GM12878 (cell line): ENCODE measurements at regions not wholly inside any gene's neighbourhood (a gene's known extent, or its start where the extent isn't known, plus 50 kb on each side); places are given as distances from the start of the nearest gene placed in this dataset.

Source experiments
- ATAC-seq: fragments of 200-7000 bp; cut with Tn5 transposase; 3 replicates; pipeline ENCODE4 v1.9.1; 2020; ENCODE audit warnings: mild to moderate bottlenecking, moderate library complexity
- BruUV-seq: library from RNA; stranded (reverse); fragments of 400-500 nt; replicated peaks from 2 replicates; lab custom pipeline; 2021; lab: Mats Ljungman, UMichigan
- CTCF ChIA-PET: fragments of 300-600 bp; sonication (Branson Sonifier 250); formaldehyde crosslinking; extraction: SDS; loops from one replicate; lab custom pipeline; 2021; ENCODE audit warnings: inconsistent platforms; lab: Yijun Ruan, JAX
- POLR2A ChIA-PET: fragments of 350-600 bp; formaldehyde crosslinking; extraction: SDS; loops from one replicate; lab custom pipeline; 2021; ENCODE audit warnings: inconsistent platforms; lab: Charles Lee
- RAD21 ChIA-PET: fragments of 300-600 bp; sonication (Branson Sonifier 250); formaldehyde crosslinking; loops from one replicate; lab custom pipeline; 2023; ENCODE audit warnings: antibody characterized with exemption; ENCODE audit not compliant: unreplicated experiment; lab: Charles Lee
- SMC1A ChIA-PET: fragments of 300-600 bp; sonication (Branson Sonifier 250); formaldehyde crosslinking; loops from one replicate; lab custom pipeline; 2023; ENCODE audit not compliant: unreplicated experiment, uncharacterized antibody; lab: Charles Lee
- DNase-seq: peaks from one replicate; pipeline ENCODE4 v3.0.0-alpha.2; 2011; ENCODE audit warnings: low read depth, low spot score
- FAIRE-seq: peaks from 3 replicates; lab custom pipeline; 2011; peaks lifted over from hg19 to GRCh38; lab: Jason Lieb, UNC
- H2AFZ ChIP-seq: 2 replicates; pipeline ENCODE4 v1.6.0; 2011; ENCODE audit warnings: low read depth, low read length, control low read depth; ENCODE audit not compliant: control insufficient read depth
- H3K27ac ChIP-seq: 2 replicates; pipeline ENCODE4 v1.5.1; 2011; ENCODE audit warnings: control low read depth; ENCODE audit not compliant: control insufficient read depth, insufficient read depth
- H3K27me3 ChIP-seq, 2 experiments: replicated peaks in 1 of 2; 2 replicates each; pipeline versions ENCODE4 v1.6.0 to v1.6.1; 2011; ENCODE audit warnings: low read length in 1 of 2; ENCODE audit not compliant: control insufficient read depth in 2 of 2, insufficient read depth in 2 of 2
- H3K36me3 ChIP-seq, 2 experiments: 2 replicates each; pipeline ENCODE4 v1.5.1; 2011; ENCODE audit warnings: low read length in 1 of 2; ENCODE audit not compliant: control insufficient read depth in 2 of 2, insufficient read depth in 2 of 2
- H3K4me1 ChIP-seq: 2 replicates; pipeline ENCODE4 v1.6.1; 2011; ENCODE audit warnings: mild to moderate bottlenecking, low read length, moderate library complexity, mixed read lengths; ENCODE audit not compliant: control insufficient read depth, insufficient read depth
- H3K4me2 ChIP-seq: 2 replicates; pipeline ENCODE4 v1.6.0; 2011; ENCODE audit warnings: control low read depth; ENCODE audit not compliant: control insufficient read depth, insufficient read depth
- H3K4me3 ChIP-seq: fragments of 200-600 bp; sonication (generic); 2 replicates; pipeline ENCODE4 v1.5.1; 2016
- H3K79me2 ChIP-seq: 2 replicates; pipeline ENCODE4 v1.6.0; 2011; ENCODE audit warnings: low read length; ENCODE audit not compliant: control insufficient read depth, insufficient read depth
- H3K9ac ChIP-seq: 2 replicates; pipeline ENCODE4 v1.8.0; 2011; ENCODE audit warnings: low read length, control low read depth, mixed read lengths; ENCODE audit not compliant: control insufficient read depth, insufficient read depth
- H3K9me3 ChIP-seq: replicated peaks from 3 replicates; pipeline ENCODE4 v1.5.1; 2011; ENCODE audit warnings: mild to moderate bottlenecking, low read length; ENCODE audit not compliant: control insufficient read depth, insufficient read depth
- H4K20me1 ChIP-seq: 2 replicates; pipeline ENCODE4 v1.6.0; 2011; ENCODE audit not compliant: control insufficient read depth, insufficient read depth
- BACH1 ChIP-seq: fragments of 450-650 bp; IDR thresholded peaks from 2 replicates; pipeline ENCODE4 v1.6.1; 2017; ENCODE audit warnings: mild to moderate bottlenecking, borderline replicate concordance
- BMI1 ChIP-seq: fragments of 450-650 bp; IDR thresholded peaks from 2 replicates; pipeline ENCODE4 v1.6.1; 2016; ENCODE audit warnings: mild to moderate bottlenecking, moderate library complexity, borderline replicate concordance
- EED ChIP-seq: sonication (generic); IDR thresholded peaks from 2 replicates; pipeline ENCODE4 v1.6.1; 2016; ENCODE audit warnings: antibody characterized with exemption, low read depth
- GABPA ChIP-seq: IDR thresholded peaks from 2 replicates; pipeline ENCODE4 v1.6.1; 2014; ENCODE audit warnings: antibody characterized with exemption, low read depth, mild to moderate bottlenecking, inconsistent platforms
- NR2C2 ChIP-seq: IDR thresholded peaks from 2 replicates; pipeline ENCODE4 v1.6.1; 2011; ENCODE audit warnings: borderline replicate concordance, low read depth; ENCODE audit not compliant: control insufficient read depth, insufficient read length
- PML ChIP-seq: IDR thresholded peaks from 2 replicates; pipeline ENCODE4 v1.6.1; 2012; ENCODE audit warnings: low read length, inconsistent platforms
- POLR2AphosphoS2 ChIP-seq: IDR thresholded peaks from 2 replicates; pipeline ENCODE4 v1.6.1; 2011; ENCODE audit warnings: low read depth, mild to moderate bottlenecking, low read length, improper control_type of control experiment, moderate library complexity
- USF1 ChIP-seq: IDR thresholded peaks from 2 replicates; pipeline ENCODE4 v1.6.1; 2011; ENCODE audit warnings: borderline replicate concordance, low read depth, mild to moderate bottlenecking, moderate library complexity, mixed read lengths, low read length; ENCODE audit not compliant: insufficient read depth; ENCODE audit errors: extremely low read length
- WGBS: methylation state at CpG from one replicate; pipeline ENCODE4 v1.1.6; 2016; ENCODE audit warnings: low lambda C conversion rate; ENCODE audit not compliant: insufficient replicate concordance, insufficient coverage; ENCODE audit errors: missing lambda C conversion rate; 5-methylcytosine and 5-hydroxymethylcytosine counted together
- in situ Hi-C: fragments of 300-500 bp; cut with MboI; formaldehyde crosslinking; loops from 9 replicates; pipeline ENCODE4 v1.14.3; 2018; ENCODE audit warnings: mixed read lengths
- intact Hi-C: fragments of 100-400 bp; cut with micrococcal nuclease; formaldehyde crosslinking; loops from one replicate; pipeline ENCODE4 v1.14.2; 2022; ENCODE audit not compliant: unreplicated experiment

GRCh38 chr6:62763125-62763912 is 447.9 kb upstream of the FKBP1C start:
- no peaks in the 10 kb centered on the region for H3K9me3 ChIP-seq
- no peak overlapping the region for H3K27ac ChIP-seq

More at GRCh38 chr6:62763125-62763912, 447.9 kb upstream of the FKBP1C start:
- no peak for TF ChIP-seq GABPA
- no peak for TF ChIP-seq PML
- TF ChIP-seq BACH1: no peak
- TF ChIP-seq NR2C2: no peak
- TF ChIP-seq USF1: no peak
- TF ChIP-seq BMI1: no peak
- no peak for TF ChIP-seq POLR2AphosphoS2
- no peak for TF ChIP-seq EED
- TF ChIP-seq, all 136 proteins: peak for 0
- 47% methylated on average over 2 of the region's 2 CpGs for WGBS
- ATAC-seq (no peak), DNase-seq (no peak), FAIRE-seq (no peak)
- ChIA-PET SMC1A (interaction anchor here (0.9 kb wide), 1 partner anchor 818 kb away, joined by 3 read pairs; no protein-coding TSS in a partner anchor), RAD21 (no interaction called here), POLR2A (no interaction called here), CTCF (interaction anchor here (1.1 kb wide), 1 partner anchor 9 kb away, joined by 3 read pairs; no protein-coding TSS in a partner anchor)
- intact Hi-C loops (loop anchor here (10.0 kb wide), 1 partner anchor 211 kb away; no protein-coding TSS in a partner anchor), in situ Hi-C loops (no loop called here)
- no TSS peak for BruUV-seq
- Histone ChIP-seq H3K36me3 (no peaks in the 10 kb centered on the region), H4K20me1 (no peaks in the 10 kb centered on the region), H3K27me3 (no peaks in the 10 kb centered on the region), H3K4me2 (no peak overlapping the region), H3K4me3 (no peak overlapping the region), H2AFZ (no peak overlapping the region), H3K9ac (no peak overlapping the region), H3K4me1 (no peaks in the 10 kb centered on the region), H3K79me2 (no peaks in the 10 kb centered on the region)
